GM19025 (cell line): ENCODE measurements at regions not wholly inside any gene's neighbourhood (a gene's known extent, or its start where the extent isn't known, plus 50 kb on each side); places are given as distances from the start of the nearest gene placed in this dataset.

Experiments
- ATAC-seq: cut with Tn5 transposase; IDR thresholded peaks from one replicate; pipeline ENCODE4 v1.9.1; 2021; ENCODE audit warnings: mild to moderate bottlenecking, low read depth, moderate library complexity; ENCODE audit not compliant: unreplicated experiment

GRCh38 chr1:34686531-34686930, 68.3 kb upstream of the GJB5 start:
- ATAC-seq: no peak

GRCh38 chr1:34688006-34688741, 66.7 kb upstream of the GJB5 start:
- no peak for ATAC-seq

GRCh38 chr1:34690269-34690668, 64.6 kb upstream of the GJB5 start:
- ATAC-seq: no peak

- ATAC-seq: no peak
Measured at GRCh38 chr1:34693081-34693480, 61.8 kb upstream of the GJB5 start.

GRCh38 chr1:34694383-34694782, 60.5 kb upstream of the GJB5 start:
- no peak for ATAC-seq

GRCh38 chr1:34695580-34695979, 59.3 kb upstream of the GJB5 start:
- no peak for ATAC-seq

- ATAC-seq: no peak
Measured at GRCh38 chr1:34696230-34696629, 58.6 kb upstream of the GJB5 start.

GRCh38 chr1:34696981-34697380, 57.9 kb upstream of the GJB5 start:
- ATAC-seq: no peak

GRCh38 chr1:34697818-34698217, 57.0 kb upstream of the GJB5 start:
- no peak for ATAC-seq

- no peak for ATAC-seq
Measured at GRCh38 chr1:34701326-34702060, 53.4 kb upstream of the GJB5 start.
